Raji (cell line): ENCODE measurements at regions not wholly inside any gene's neighbourhood (a gene's known extent, or its start where the extent isn't known, plus 50 kb on each side); places are given as distances from the start of the nearest gene placed in this dataset.

Source experiments
- POLR2A ChIP-seq: IDR thresholded peaks from 2 replicates; pipeline ENCODE4 v1.6.1; 2011; ENCODE audit warnings: low read depth, low read length, control low read depth; ENCODE audit not compliant: insufficient read depth

GRCh38 chr5:157944077-157944633, 85.2 kb upstream of the CLINT1 start:
- no peak for TF ChIP-seq POLR2A

DNA sequence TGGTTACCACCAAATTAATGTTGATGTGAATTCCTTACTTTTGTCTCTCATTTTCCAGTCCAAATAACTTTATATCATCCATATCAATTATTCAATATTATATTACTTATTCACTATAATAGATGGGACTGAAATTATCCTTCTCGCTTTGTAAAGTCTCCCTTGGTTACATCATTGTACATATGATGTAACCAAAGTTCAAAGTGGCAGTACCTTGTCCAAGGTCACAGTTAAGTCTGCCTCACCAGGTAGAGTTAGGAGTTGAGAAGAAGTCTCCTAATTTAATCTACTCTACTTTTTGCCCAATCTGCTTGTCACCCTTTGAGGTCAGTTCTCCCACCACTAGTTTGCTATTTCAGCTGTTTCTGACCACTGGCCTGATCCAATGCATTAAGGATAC, 83.7 kb upstream of the CLINT1 start:
- no peak for TF ChIP-seq POLR2A

- TF ChIP-seq POLR2A: no peak
Measured at GRCh38 chr5:157941616-157942015, 82.7 kb upstream of the CLINT1 start.

- TF ChIP-seq POLR2A: no peak
Measured at GRCh38 chr5:157934600-157934999, 75.7 kb upstream of the CLINT1 start.

DNA sequence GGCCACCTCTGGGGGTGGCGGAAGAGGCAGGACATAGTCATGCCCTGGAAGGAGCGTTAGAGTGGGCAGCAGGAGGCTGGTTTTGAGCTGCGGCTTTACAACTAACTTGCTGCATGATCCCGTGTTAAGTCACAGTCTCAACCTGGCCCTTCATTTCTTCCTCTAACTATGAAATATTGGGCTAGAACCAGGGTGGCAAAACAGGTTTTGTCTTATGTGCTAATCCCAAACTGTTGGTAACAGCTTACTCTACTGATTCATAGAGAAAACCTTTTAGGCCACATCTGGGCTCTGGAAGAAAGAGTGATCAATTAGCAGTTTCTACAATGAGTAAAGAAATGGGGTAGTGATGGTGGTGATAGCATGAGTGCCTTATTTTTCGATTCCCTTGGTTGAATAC, 74.1 kb upstream of the CLINT1 start:
- TF ChIP-seq POLR2A: no peak

- no peak for TF ChIP-seq POLR2A
Measured at GRCh38 chr5:157930710-157931109, 71.8 kb upstream of the CLINT1 start.

GRCh38 chr5:157926977-157927376, 68.0 kb upstream of the CLINT1 start:
- TF ChIP-seq POLR2A: no peak

GRCh38 chr5:157925786-157926671, 67.1 kb upstream of the CLINT1 start:
- TF ChIP-seq POLR2A: no peak

DNA sequence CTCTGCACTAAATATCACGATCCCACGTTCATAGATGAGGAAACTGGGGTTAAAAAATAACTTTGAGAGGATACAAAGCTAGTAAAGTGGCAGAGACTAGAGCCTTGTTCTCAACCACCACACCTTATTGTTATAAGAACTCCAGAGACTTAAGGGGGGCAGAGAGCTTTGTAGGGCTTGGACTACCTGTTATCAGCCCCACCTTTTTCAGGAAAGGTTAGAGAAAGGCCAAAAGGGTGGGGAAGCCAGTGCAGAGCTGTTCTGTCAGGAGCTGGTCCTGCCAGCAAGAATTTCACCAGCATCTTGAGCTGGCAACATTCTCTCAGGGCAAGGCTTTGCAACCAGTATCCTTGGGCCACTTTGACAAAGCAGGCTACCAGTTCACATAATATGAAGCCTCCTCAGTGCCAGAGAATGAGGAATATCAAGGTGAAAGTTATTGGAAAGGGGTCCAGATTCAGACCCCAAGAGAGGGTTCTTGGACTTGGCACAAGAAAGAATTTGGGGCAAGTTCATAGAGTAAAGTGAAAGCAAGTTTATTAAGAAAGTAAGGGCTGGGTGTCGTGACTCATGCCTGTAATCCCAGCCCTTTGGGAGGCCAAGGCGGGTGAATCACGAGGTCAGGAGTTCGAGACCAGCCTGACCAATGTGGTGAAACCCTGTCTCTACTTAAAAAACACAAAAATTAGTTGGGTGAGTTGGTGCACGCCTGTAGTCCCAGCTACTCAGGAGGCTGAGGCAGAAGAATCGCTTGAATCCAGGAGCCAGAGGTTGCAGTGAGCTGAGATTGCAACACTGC, 66.2 kb upstream of the CLINT1 start:
- TF ChIP-seq POLR2A: no peak

GRCh38 chr5:157924490-157924889, 65.5 kb upstream of the CLINT1 start:
- no peak for TF ChIP-seq POLR2A

- no peak for TF ChIP-seq POLR2A
Measured at GRCh38 chr5:157923765-157924164, 64.8 kb upstream of the CLINT1 start.

DNA sequence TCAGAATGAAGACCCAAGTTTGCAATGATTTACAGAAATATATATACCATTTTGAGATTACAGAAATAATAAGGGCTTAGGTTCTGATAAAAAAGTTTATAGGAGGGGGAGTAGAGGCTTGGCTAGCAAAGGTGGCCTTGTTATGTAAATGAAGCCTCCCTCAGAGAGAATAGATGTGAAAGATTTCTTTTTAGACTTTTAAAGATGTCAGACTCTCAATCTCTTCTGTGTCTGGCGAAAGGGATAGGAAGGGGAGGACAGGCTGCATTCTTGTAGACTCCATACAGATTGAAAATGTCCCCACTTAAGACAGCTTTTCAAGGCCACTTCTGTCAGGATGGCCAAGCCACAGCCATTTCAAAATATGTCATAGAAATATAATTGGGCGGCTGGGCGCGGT, 63.1 kb upstream of the CLINT1 start:
- no peak for TF ChIP-seq POLR2A

GRCh38 chr5:157920828-157921170, 61.9 kb upstream of the CLINT1 start:
- no peak for TF ChIP-seq POLR2A

GRCh38 chr5:157918811-157919742, 60.1 kb upstream of the CLINT1 start:
- no peak for TF ChIP-seq POLR2A
